ENCODE measurements at regions not wholly inside any gene's neighbourhood (a gene's known extent, or its start where the extent isn't known, plus 50 kb on each side); places are given as distances from the start of the nearest gene placed in this dataset.

DNA sequence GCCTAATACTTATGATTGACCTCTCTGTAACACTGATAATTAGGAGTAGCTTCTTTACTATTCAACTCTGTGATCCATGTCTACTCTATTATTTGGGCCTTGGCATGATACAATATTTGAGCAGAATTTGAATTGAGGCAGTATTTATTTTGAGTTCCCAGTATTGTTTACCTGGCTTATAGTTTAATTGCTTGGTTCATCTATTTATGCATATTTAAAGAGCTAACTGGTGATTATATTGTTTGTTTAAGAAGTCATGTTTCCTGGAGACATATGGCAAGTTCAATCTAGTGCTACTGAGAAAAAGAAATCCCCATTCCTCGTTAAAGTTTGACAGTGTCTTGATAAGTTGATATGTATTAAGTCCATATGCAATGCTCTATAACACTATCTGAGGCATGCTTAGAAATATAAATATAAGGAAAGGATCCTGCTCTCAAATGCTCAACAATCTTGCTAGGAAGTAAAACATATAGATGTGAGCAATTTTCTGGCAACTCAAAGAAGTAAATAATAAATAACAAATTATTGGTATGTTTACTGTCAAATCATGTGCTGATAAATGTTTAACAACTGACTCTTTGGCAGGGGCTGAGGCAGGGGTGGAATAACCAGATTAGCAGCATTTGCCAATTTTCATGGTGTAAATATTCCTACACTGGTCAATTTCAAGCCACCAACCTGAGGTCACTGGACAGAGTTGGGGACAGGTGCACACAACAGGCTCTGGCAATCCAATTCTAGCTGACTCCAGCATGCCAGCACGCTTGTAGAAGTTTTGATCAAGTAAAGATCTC is 430.2 kb upstream of the PIK3C3 start:
- H3K27me3 ChIP-seq = no peaks in the 10 kb centered on the region
- H3K36me3 ChIP-seq = no peaks in the 10 kb centered on the region
- no peaks in the 10 kb centered on the region; the same call in 1 of the 2 replicates for H3K9me3 ChIP-seq
- no peak for DNase-seq
- H3K4me3 ChIP-seq = no peak overlapping the region

DNA sequence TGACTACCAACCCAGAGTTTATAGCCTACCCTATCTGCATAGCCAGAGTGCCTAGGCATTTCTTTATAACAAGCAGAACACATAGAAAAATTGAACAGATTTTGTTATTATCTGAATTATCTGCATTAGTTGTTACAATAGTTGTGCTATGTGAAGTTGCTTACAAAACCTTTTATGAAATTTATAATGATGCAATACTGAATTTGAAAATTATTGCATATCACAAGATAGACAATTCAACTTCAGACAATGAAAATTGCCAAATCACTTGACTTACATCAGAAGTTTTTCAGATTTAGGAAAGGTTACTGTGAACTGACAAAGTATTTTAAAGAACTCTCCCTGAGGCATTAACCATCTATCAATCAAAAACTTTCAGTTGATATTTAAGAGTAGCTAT is 437.9 kb upstream of the PIK3C3 start:
- no peaks in the 10 kb centered on the region for H3K9me3 ChIP-seq
- no peaks in the 10 kb centered on the region for H3K36me3 ChIP-seq
- no peaks in the 10 kb centered on the region for H3K27me3 ChIP-seq
- DNase-seq = no peak
- H3K4me3 ChIP-seq = no peak overlapping the region

DNA sequence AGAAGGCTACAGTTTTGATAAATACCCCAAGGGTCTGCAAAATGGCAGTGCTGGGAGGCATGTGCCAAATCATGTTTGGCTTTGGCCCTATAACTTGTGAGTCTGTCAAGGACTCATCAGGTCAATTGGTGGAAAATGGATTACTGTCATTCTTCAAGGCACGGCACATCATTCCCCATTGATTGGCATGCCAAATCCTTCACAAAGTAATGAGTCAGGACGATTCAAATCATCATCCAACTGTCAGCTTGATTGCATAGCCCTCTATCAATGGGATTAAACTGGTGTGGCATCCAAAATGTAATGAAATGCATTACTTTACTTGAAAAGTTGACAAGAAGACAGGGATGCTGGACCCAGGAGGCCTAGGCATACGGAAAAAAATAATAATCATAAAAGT is 441.6 kb upstream of the PIK3C3 start:
- Histone ChIP-seq H3K9me3 (no peaks in the 10 kb centered on the region), H3K36me3 (no peaks in the 10 kb centered on the region), H3K4me3 (no peak overlapping the region), H3K27me3 (no peaks in the 10 kb centered on the region)
- DNase-seq = no peak

DNA sequence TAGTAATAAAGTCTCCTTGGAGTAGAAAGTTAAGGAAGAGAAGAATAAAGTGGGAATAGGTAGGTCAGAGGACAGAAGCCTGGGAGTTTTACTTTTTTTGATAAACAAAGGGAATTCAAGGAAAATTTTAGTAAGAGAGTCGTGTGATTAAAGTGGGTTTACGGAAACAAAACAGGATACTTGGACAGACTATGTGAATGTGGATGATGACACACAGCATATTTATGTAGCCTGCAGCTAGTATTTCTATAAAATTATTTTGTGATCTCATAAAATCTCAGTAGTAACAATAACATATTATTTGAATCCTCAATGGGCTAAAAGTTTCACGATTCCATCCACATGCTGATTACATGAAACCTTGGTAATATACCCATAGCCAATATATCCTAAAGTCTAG is 450.7 kb upstream of the PIK3C3 start:
- H3K36me3 ChIP-seq = no peaks in the 10 kb centered on the region
- no peaks in the 10 kb centered on the region for H3K27me3 ChIP-seq
- no peak for DNase-seq

DNA sequence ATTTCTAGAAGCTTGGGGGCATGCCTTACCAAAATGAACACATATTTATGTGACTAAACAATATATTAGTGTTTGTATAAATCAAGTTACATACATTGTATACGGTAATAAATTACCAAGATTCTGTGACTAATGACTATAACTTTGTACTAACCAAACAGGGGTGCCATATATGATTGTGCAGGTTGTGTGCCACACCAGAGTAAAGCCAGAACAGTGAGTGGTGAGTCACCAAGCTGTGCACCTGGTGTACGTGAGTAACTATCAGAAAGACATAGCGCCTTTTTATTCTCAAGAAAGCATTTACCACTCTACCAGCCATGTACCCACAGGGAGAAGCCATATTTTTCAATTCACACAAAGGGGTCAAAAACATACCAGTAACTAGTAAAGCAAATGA is 453.2 kb upstream of the PIK3C3 start:
- Histone ChIP-seq H3K27me3 (no peaks in the 10 kb centered on the region), H3K4me3 (no peak overlapping the region), H3K9me3 (no peaks in the 10 kb centered on the region), H3K36me3 (no peaks in the 10 kb centered on the region)
- DNase-seq = no peak

More for the DNA sequence above, 450.7 kb upstream of the PIK3C3 start:
- Histone ChIP-seq H3K4me3 (no peak overlapping the region), H3K9me3 (no peaks in the 10 kb centered on the region)

DNA sequence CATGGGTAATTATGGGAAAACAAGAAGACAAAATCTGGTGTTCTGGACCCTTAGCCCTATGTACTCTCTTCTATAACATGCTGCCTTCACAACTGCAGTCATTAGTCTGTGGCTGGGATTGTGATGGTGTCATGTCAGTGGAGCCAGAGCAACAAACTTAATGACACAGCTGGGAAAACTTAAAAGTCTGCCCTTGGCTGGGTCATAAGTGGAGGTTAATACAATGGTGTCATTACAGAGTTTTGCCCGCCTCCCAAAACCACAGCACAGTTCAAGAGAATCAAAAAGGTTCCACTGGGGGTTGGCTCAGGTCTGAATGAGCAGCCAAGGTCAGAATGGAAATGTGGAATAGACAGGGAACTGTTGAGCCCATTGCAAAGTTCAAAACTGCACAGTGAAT is 455.7 kb upstream of the PIK3C3 start:
- no peak for DNase-seq
- H3K36me3 ChIP-seq = no peaks in the 10 kb centered on the region
- no peaks in the 10 kb centered on the region for H3K9me3 ChIP-seq
- no peaks in the 10 kb centered on the region for H3K27me3 ChIP-seq
- H3K4me3 ChIP-seq = no peak overlapping the region

DNA sequence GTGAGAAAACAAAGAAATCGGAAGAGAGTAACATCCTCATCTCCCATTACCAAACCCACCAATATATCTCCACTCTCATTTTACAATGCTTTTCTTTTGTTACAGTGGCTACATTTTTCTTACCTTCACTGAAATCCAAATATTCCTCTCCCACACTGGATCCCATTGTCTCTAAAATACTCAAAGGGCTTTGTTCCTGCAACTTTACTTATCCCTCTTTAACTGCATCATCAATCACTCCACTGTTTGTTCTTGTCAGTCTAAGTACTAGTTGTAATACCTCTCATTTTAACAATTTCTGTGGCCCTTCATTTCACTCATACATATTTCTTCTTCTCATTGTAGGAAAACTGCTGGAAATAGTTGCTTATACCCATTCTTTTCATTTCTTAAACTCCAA is 464.2 kb upstream of the PIK3C3 start:
- no peak overlapping the region for H3K4me3 ChIP-seq
- H3K36me3 ChIP-seq = no peaks in the 10 kb centered on the region
- DNase-seq = no peak
- no peaks in the 10 kb centered on the region for H3K27me3 ChIP-seq
- H3K9me3 ChIP-seq = no peaks in the 10 kb centered on the region

DNA sequence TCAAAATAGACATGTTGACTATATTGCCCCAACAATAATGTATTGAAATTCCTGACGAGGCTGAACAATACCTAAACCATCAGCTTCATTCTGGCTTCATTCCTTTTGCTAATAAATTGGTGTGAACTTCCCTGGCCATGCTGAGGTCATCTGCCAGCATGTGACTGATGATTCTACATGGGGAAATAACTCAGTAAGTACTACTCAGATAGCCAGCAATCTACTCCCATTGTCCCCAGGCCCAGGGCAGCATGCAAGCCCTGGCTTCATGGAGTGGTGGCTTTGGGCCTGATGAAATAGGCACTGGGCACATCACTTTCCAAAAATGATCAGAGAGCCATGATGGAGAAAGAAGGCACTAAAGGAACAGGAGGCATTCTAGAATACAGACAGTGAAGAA is 468.5 kb upstream of the PIK3C3 start:
- no peak overlapping the region for H3K4me3 ChIP-seq
- no peak for DNase-seq

DNA sequence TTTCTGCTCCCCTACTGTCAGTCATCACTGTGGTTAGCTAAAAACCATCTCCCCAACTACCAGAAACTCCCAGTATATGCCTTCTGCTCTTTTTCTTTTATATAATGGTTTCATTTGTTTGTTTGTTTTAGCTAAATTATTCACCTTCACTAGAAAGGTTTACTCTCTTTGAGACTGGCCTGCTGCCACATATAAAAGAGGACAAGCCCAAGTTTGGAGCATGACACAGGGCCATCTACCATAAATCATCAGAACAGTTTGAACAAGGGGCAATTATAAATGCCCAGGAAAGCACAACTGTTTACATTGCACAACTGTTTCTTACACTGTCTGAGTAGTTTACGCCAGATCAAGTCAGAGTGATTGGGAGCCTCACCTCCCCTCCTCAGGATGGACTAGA is 471.0 kb upstream of the PIK3C3 start:
- Histone ChIP-seq H3K4me3 (no peak overlapping the region), H3K36me3 (no peaks in the 10 kb centered on the region), H3K27me3 (no peaks in the 10 kb centered on the region), H3K9me3 (no peaks in the 10 kb centered on the region)
- DNase-seq = no peak

More for the DNA sequence above, 468.5 kb upstream of the PIK3C3 start:
- no peaks in the 10 kb centered on the region for H3K9me3 ChIP-seq
- no peaks in the 10 kb centered on the region for H3K36me3 ChIP-seq
- H3K27me3 ChIP-seq = no peaks in the 10 kb centered on the region

DNA sequence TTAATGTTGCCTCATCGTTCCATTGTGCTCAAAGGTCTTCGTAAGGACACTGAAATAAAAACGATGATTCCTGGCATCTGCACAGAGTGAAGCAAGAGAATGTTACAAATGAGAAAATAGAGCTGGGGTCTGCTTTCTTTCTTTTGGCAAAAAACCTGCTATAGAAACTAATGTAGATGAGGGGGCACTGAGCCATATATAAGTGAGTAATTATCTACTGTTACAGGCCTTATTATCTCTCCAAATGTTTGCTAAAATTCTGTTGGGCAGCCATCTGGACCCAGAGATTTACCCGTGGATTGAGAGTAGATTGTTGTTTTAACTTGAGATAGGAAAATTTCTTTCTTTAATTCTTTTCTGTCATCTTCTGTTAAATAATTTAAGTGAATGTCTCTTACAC is 472.5 kb upstream of the PIK3C3 start:
- H3K27me3 ChIP-seq = no peaks in the 10 kb centered on the region
- no peak for DNase-seq
- no peaks in the 10 kb centered on the region for H3K36me3 ChIP-seq
- no peaks in the 10 kb centered on the region for H3K9me3 ChIP-seq
- no peak overlapping the region for H3K4me3 ChIP-seq

DNA sequence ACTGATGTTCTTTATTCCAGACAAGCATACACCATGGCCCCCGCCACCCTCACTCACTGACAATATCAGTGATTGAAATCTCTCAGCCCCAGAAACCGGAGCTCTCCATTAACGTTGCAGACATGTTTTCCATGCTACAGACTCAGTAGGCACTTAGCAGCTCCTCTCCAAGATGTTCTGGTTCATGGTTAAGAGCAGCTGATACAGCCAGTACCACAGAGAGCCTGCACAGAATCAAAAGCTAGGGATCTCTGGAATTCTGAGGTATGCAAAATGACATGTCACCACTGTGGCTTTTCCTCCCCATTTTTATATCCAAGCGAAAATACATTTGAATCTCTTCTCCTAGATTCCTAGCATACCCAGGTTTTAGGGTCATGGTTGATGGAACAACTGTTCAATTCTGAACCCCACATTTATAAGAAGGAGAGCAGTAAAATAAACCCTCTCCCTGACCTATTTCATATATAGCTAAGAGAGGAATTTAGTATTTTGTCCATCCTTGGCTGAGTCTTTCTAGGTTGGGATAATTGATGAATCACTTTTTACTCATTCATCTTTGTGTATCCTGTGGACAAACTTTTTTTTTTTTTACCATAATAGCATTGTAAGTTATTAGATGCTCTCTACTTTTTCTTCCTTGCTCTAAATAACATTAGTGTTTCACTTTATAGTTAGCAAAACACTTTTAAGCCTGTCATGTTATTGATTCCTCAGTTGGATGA is 488.4 kb upstream of the PIK3C3 start:
- Histone ChIP-seq H3K36me3 (no peaks in the 10 kb centered on the region), H3K4me3 (no peak overlapping the region), H3K9me3 (no peaks in the 10 kb centered on the region), H3K27me3 (no peaks in the 10 kb centered on the region)
- DNase-seq = no peak

DNA sequence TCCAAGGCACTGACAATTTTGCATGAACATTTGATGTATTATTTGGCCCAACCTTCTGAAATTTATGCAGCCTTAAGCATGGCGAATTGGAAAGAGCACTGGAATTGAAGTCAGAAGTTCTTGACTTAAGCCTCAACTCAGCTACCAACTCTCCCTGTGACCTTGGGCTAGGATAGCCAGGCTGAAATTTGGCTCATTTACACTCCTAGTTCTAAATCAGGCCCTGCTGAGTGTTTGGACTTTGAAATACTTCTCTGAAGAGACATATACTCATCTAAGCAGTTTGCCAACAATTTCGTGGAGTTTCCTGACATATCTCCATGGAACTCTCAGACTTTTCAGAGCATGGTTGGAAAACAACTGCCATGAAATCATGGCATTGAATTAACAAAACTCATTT is 489.6 kb upstream of the PIK3C3 start:
- DNase-seq = no peak
- H3K36me3 ChIP-seq = no peaks in the 10 kb centered on the region
- H3K9me3 ChIP-seq = no peaks in the 10 kb centered on the region
- H3K4me3 ChIP-seq = no peak overlapping the region
- no peaks in the 10 kb centered on the region for H3K27me3 ChIP-seq

DNA sequence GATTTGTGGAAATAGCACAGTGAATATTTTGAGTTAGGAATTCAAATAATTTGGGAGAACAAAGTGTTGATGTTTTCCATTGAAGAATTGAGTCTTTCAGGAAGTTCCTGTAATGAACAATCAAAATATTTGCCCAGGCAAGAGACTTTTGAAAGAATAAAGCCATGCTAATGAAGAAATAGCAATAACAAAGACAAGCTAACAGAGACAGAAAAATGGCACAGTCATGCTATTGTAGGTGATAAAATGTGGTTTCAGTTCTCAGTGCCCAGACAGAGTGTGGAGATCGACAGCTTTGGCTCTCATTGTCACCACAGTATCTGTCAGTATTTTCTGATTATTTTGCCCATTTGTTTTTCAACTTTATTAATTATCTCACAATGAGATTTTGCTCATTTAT is 490.8 kb upstream of the PIK3C3 start:
- Histone ChIP-seq H3K27me3 (no peaks in the 10 kb centered on the region), H3K36me3 (no peaks in the 10 kb centered on the region), H3K9me3 (no peaks in the 10 kb centered on the region), H3K4me3 (no peak overlapping the region)
- no peak for DNase-seq

DNA sequence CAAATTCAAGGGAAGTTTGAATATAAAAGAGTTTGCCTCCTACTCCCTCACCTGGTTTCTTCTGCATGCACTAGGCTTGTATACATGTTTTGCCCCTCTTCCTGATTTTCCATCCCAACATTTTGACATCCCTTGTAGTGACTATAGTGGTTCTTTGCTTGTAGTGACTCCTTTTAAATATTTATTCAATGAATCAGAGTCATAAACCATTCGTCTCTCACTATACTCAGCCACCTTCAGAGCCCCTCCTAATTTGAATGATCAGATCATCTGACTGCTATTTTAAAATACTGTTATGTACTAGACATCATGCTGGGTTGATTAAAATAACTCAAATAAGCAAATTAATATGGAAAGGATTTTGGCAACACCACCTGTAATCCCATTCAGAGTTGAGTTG is 492.1 kb upstream of the PIK3C3 start:
- Histone ChIP-seq H3K9me3 (no peaks in the 10 kb centered on the region), H3K36me3 (no peaks in the 10 kb centered on the region), H3K27me3 (no peaks in the 10 kb centered on the region), H3K4me3 (no peak overlapping the region)
- no peak for DNase-seq

DNA sequence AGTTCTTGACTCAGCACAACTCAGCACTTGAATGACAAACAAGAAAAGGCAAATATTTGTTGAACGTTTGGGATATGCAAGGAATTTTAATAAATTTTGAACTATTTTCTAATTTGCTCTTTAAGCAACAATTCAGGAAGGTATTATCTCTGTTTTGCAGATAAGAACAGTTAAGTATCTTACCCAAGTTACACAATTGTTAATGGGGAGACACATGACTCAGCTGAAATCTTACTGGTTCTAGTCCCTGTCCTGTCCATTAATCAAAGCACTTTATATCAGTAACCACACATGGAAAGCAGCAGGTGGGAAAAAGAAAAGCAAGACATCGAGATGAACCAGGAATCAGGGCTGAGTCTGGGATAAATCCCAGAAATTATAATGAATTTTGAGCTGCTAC is 493.9 kb upstream of the PIK3C3 start:
- no peaks in the 10 kb centered on the region for H3K27me3 ChIP-seq
- no peaks in the 10 kb centered on the region for H3K9me3 ChIP-seq
- H3K4me3 ChIP-seq = no peak overlapping the region
- DNase-seq = no peak
- H3K36me3 ChIP-seq = no peaks in the 10 kb centered on the region

DNA sequence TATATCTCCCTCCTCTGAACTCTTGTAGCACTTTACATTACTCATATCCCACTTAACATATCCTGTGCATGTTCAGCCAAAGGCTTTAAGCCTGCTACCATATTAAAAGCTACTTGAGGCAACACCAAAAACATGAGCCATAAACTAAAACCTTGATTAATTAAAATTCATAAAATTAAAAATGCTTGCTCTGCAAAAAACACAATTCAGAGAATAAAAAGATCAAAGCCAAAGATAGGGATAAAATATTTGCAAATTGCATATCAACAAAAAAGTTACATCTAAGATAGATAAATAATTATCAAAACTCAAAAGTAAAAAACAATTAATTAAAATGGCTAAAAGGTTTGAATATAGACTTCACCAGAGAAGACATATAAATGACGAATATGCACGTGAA is 495.4 kb upstream of the PIK3C3 start:
- DNase-seq = no peak
- Histone ChIP-seq H3K9me3 (no peaks in the 10 kb centered on the region), H3K36me3 (no peaks in the 10 kb centered on the region), H3K4me3 (no peak overlapping the region), H3K27me3 (no peaks in the 10 kb centered on the region)

DNA sequence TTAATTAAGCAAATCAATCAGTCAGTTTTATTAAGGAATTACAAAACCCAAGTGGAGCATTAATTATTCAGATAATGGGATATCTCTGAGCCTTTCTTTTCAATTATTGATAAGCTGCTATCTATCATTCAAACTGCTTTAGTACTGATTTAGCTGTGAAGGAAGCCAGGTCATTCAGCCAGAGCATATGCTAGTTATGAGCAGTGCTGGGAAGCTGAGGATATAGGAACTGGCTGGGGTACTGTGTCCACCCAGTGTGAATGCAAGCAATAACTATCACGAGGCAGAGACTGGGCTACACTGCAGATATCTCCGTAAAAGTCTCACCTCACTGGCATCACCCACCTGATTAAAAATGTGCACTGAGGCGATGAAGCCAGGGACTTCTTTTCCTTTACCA is 496.7 kb upstream of the PIK3C3 start:
- H3K4me3 ChIP-seq = no peak overlapping the region
- no peak for DNase-seq
- H3K9me3 ChIP-seq = no peaks in the 10 kb centered on the region
- no peaks in the 10 kb centered on the region for H3K27me3 ChIP-seq
- no peaks in the 10 kb centered on the region for H3K36me3 ChIP-seq

DNA sequence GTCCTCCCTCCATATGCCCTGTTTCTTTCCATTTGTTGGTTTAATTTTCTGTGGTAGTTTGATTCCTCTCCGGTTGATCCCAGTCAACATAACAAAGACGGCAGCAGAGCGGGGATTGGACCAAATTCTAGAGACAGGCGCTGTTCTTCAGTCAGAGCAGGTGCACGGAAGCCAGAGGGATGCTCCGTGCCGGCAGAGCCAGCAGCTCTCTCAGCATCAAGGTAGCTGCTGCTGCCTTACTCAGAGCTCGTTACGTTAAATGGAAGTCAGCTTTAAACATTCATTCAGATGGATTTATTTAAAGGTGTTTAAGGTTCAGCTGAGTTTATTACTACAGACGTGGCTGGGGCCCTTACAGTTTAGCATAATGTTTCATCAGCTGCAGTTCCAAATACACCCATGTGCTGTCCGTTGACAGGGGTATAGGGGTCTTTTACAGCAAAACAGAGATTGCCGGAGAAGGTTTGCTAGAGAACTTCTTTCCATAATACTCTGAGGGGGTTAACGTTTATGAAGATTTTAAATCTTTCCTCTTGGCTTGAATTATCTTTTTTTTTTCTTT is 497.2 kb upstream of the PIK3C3 start:
- Histone ChIP-seq H3K4me3 (no peak overlapping the region), H3K36me3 (no peaks in the 10 kb centered on the region), H3K27me3 (no peaks in the 10 kb centered on the region), H3K9me3 (no peaks in the 10 kb centered on the region)
- DNase-seq = no peak

Data from MG63 (cell line).